ENCODE measurements at regions not wholly inside any gene's neighbourhood (a gene's known extent, or its start where the extent isn't known, plus 50 kb on each side); places are given as distances from the start of the nearest gene placed in this dataset.
"Not testable (repeated sequence)": the region's sequence is repeated elsewhere in the genome, so short reads cannot be mapped to it uniquely, and the experiment has no call there.

- H3K36me3 ChIP-seq (replicated peaks in 1 of 2; ENCODE audit: control insufficient read depth in 1 of 2, insufficient read depth in 2 of 2, low read length in 2 of 2); H3K27me3 ChIP-seq (ENCODE audit: control insufficient read depth in 1 of 2, insufficient read depth in 2 of 2, low read length in 2 of 2); H4K20me1 ChIP-seq (ENCODE audit: insufficient read depth, low read length); FAIRE-seq; H3K79me2 ChIP-seq (ENCODE audit: insufficient read depth, low read length); H3K4me3 ChIP-seq (replicated peaks in 1 of 3; ENCODE audit: insufficient read depth in 1 of 3, low read depth in 2 of 3, low read length in 3 of 3); in situ Hi-C loops (cut with HindIII; ENCODE audit: extremely low pct_ligation_motif_present, low pct_unique_long_range_greater_than_20kb); H3K4me1 ChIP-seq (ENCODE audit: insufficient read depth, low read length); BruUV-seq (replicated peaks); DNase-seq (ENCODE audit: low spot score); CTCF ChIA-PET (ENCODE audit: low intra/inter-chr PET ratio, low total read pairs); intact Hi-C loops (cut with micrococcal nuclease; ENCODE audit: unreplicated experiment); H3K9ac ChIP-seq (ENCODE audit: insufficient read depth, low read depth, low read length); POLR2A ChIA-PET; H3K4me2 ChIP-seq (ENCODE audit: low read depth, low read length); H2AFZ ChIP-seq (ENCODE audit: low read length); H3K27ac ChIP-seq (ENCODE audit: extremely low read length, insufficient read depth, low read length); ATAC-seq; H3K9me3 ChIP-seq (ENCODE audit: low read length): not testable (repeated sequence)
- 83% methylated on average over 1 of the region's 3 CpGs for WGBS (ENCODE audit: low lambda C conversion rate)
Observed at GRCh38 chrX:74025145-74025544, 172.6 kb upstream of the XIST start.

DNA sequence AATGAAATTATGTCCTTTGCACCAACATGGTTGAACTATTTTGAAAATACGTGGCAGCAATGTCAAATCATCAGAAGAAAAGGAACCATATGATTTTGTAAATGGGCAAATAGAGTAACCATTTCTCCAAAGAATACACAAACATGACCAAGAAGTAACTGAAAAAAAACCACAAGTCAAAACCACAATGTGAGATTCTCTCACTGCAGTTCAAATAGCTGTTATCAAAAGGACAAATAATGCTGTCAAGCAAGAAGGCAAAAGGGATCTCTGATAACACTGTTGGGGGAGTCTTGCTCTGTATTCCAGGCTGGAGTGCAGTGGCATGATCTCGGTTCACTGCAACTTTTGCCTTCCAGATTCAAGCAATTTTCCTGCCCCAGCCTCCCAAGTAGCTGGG is 170.7 kb upstream of the XIST start:
- no peaks in the 10 kb centered on the region for H3K9me3 ChIP-seq (ENCODE audit: low read length)
- no peak for FAIRE-seq
- no peaks in the 10 kb centered on the region for H3K36me3 ChIP-seq (replicated peaks in 1 of 2; ENCODE audit: control insufficient read depth in 1 of 2, insufficient read depth in 2 of 2, low read length in 2 of 2)
- no peaks in the 10 kb centered on the region for H3K4me1 ChIP-seq (ENCODE audit: insufficient read depth, low read length)
- in situ Hi-C loops (cut with HindIII; ENCODE audit: extremely low pct_ligation_motif_present, low pct_unique_long_range_greater_than_20kb) (loop anchor here (25.0 kb wide), 1 partner anchor 114 kb away; no protein-coding TSS in a partner anchor), intact Hi-C loops (cut with micrococcal nuclease; ENCODE audit: unreplicated experiment) (no loop called here)
- no peaks in the 10 kb centered on the region for H3K79me2 ChIP-seq (ENCODE audit: insufficient read depth, low read length)
- no peak for ATAC-seq
- H3K27ac ChIP-seq (ENCODE audit: extremely low read length, insufficient read depth, low read length), result no peak overlapping the region
- POLR2A ChIA-PET, result no interaction called here
- WGBS (ENCODE audit: low lambda C conversion rate), result 95% methylated on average over 1 of the region's 2 CpGs
- no peak overlapping the region for H2AFZ ChIP-seq (ENCODE audit: low read length)
- no peaks in the 10 kb centered on the region for H3K27me3 ChIP-seq (ENCODE audit: control insufficient read depth in 1 of 2, insufficient read depth in 2 of 2, low read length in 2 of 2)
- H4K20me1 ChIP-seq (ENCODE audit: insufficient read depth, low read length), result no peaks in the 10 kb centered on the region
- no peak for DNase-seq (ENCODE audit: low spot score)
- no peak overlapping the region for H3K4me3 ChIP-seq (replicated peaks in 1 of 3; ENCODE audit: insufficient read depth in 1 of 3, low read depth in 2 of 3, low read length in 3 of 3)
- CTCF ChIA-PET (ENCODE audit: low intra/inter-chr PET ratio, low total read pairs), result no interaction called here
- BruUV-seq (replicated peaks), result no TSS peak
- no peak overlapping the region for H3K9ac ChIP-seq (ENCODE audit: insufficient read depth, low read depth, low read length)
- H3K4me2 ChIP-seq (ENCODE audit: low read depth, low read length), result no peak overlapping the region
- TF ChIP-seq ZNF331 (CRISPR knock-in tag; IDR thresholded peaks at IDR 0.05) (no peak), SP140L (CRISPR knock-in tag; IDR thresholded peaks at IDR 0.05; ENCODE audit: borderline replicate concordance) (no peak), MED8 (CRISPR knock-in tag; IDR thresholded peaks at IDR 0.05; ENCODE audit: insufficient replicate concordance) (no peak), ZHX1 (CRISPR knock-in tag; IDR thresholded peaks at IDR 0.05; ENCODE audit: low read depth) (no peak), XRCC5 (optimal IDR thresholded peaks at IDR 0.05; ENCODE audit: low read length) (no peak), ZNF660 (CRISPR knock-in tag; IDR thresholded peaks at IDR 0.05; ENCODE audit: borderline replicate concordance, low read depth) (no peak), HMGXB3 (CRISPR knock-in tag; IDR thresholded peaks at IDR 0.05; ENCODE audit: borderline replicate concordance) (no peak), JARID2 (CRISPR knock-in tag; IDR thresholded peaks at IDR 0.05; ENCODE audit: insufficient replicate concordance) (no peak), HNRNPLL (IDR thresholded peaks at IDR 0.05; ENCODE audit: low read depth, low read length, poor library complexity, severe bottlenecking) (no peak)
- TF ChIP-seq, protein P1, sequence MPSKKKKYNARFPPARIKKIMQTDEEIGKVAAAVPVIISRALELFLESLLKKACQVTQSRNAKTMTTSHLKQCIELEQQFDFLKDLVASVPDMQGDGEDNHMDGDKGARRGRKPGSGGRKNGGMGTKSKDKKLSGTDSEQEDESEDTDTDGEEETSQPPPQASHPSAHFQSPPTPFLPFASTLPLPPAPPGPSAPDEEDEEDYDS (CRISPR knock-in tag; IDR thresholded peaks at IDR 0.05), result no peak
